ENCODE measurements at regions not wholly inside any gene's neighbourhood (a gene's known extent, or its start where the extent isn't known, plus 50 kb on each side); places are given as distances from the start of the nearest gene placed in this dataset.

- TF ChIP-seq EZH2phosphoT487 (IDR thresholded peaks at IDR 0.05; ENCODE audit: low read length) (no peak), EZH2 (optimal IDR thresholded peaks at IDR 0.05; ENCODE audit: low read depth, low read length) (no peak), CTCF (IDR thresholded peaks at IDR 0.05; ENCODE audit: low read length) (no peak)
Measured at GRCh38 chr11:13891911-13892310, 70.6 kb upstream of the SPON1 start.

Data from MM.1S (cell line).